Activated CD8-positive, alpha-beta memory T cell treated with anti-CD3 and anti-CD28 coated beads, Interleukin-2, amount 50 U/mL, for 24 hours (primary cell): ENCODE measurements at regions not wholly inside any gene's neighbourhood (a gene's known extent, or its start where the extent isn't known, plus 50 kb on each side); places are given as distances from the start of the nearest gene placed in this dataset.

ENCODE experiments used
- DNase-seq: peaks from one replicate; pipeline ENCODE4 v3.0.0-alpha.2; 2020; ENCODE audit errors: extremely low read depth

GRCh38 chr1:93744299-93744988, 62.8 kb upstream of the BCAR3 start:
- no peak for DNase-seq

GRCh38 chr1:93743465-93743864, 61.8 kb upstream of the BCAR3 start:
- no peak for DNase-seq

GRCh38 chr1:93740601-93741031, 59.0 kb upstream of the BCAR3 start:
- DNase-seq = no peak

- DNase-seq = no peak
Measured at GRCh38 chr1:93740157-93740556, 58.5 kb upstream of the BCAR3 start.

- DNase-seq = no peak
Measured at GRCh38 chr1:93739472-93739871, 57.8 kb upstream of the BCAR3 start.

GRCh38 chr1:93738926-93739325, 57.3 kb upstream of the BCAR3 start:
- no peak for DNase-seq

- DNase-seq = no peak
Measured at GRCh38 chr1:93738075-93738622, 56.5 kb upstream of the BCAR3 start.

GRCh38 chr1:93735722-93736121, 54.1 kb upstream of the BCAR3 start:
- no peak for DNase-seq

GRCh38 chr1:93734999-93735398, 53.4 kb upstream of the BCAR3 start:
- no peak for DNase-seq

- no peak for DNase-seq
Measured at GRCh38 chr1:93733340-93733739, 51.7 kb upstream of the BCAR3 start.

GRCh38 chr1:93732514-93732913, 50.9 kb upstream of the BCAR3 start:
- DNase-seq = no peak
